ENCODE measurements at regions not wholly inside any gene's neighbourhood (a gene's known extent, or its start where the extent isn't known, plus 50 kb on each side); places are given as distances from the start of the nearest gene placed in this dataset.

DNA sequence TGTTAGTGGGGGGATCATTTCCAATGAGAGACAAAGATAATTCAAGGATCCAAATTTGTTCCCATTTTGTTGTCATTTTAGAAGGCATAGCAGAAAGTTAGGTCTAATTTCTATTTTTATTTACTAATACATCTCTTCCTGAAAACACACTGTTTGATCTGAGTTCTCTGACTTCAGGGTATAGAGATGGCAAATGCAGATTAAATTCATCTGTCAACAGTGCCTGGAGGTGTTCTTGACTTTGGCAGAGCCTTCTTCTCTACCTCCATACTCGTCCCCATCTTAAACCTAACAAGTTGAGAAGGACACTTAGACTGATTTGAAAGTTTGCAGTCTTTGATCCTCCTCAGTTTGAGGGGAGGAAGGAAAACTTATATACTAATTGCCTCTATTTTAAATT, 308.2 kb downstream of the SOX2 start:
- no peak for TF ChIP-seq EZH2 (IDR thresholded peaks at IDR 0.05; ENCODE audit: insufficient read depth, low read length)
- TF ChIP-seq, protein P1, sequence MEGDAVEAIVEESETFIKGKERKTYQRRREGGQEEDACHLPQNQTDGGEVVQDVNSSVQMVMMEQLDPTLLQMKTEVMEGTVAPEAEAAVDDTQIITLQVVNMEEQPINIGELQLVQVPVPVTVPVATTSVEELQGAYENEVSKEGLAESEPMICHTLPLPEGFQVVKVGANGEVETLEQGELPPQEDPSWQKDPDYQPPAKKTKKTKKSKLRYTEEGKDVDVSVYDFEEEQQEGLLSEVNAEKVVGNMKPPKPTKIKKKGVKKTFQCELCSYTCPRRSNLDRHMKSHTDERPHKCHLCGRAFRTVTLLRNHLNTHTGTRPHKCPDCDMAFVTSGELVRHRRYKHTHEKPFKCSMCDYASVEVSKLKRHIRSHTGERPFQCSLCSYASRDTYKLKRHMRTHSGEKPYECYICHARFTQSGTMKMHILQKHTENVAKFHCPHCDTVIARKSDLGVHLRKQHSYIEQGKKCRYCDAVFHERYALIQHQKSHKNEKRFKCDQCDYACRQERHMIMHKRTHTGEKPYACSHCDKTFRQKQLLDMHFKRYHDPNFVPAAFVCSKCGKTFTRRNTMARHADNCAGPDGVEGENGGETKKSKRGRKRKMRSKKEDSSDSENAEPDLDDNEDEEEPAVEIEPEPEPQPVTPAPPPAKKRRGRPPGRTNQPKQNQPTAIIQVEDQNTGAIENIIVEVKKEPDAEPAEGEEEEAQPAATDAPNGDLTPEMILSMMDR (IDR thresholded peaks at IDR 0.05; ENCODE audit: insufficient read depth, low read depth, low read length) = no peak

Measured in astrocyte (in vitro differentiated cells and primary cell).